ENCODE measurements at regions not wholly inside any gene's neighbourhood (a gene's known extent, or its start where the extent isn't known, plus 50 kb on each side); places are given as distances from the start of the nearest gene placed in this dataset.

- Histone ChIP-seq H4K20me1 (ENCODE audit: low read depth, low read length) (no peaks in the 10 kb centered on the region), H3K4me3 (ENCODE audit: insufficient read depth, low read length, poor library complexity, severe bottlenecking) (no peak overlapping the region), H3K79me2 (ENCODE audit: insufficient read depth, low read length) (no peaks in the 10 kb centered on the region), H3F3A (ENCODE audit: insufficient read depth) (no peaks in the 10 kb centered on the region), H3K4me2 (ENCODE audit: low read depth, low read length, poor library complexity, severe bottlenecking) (no peak overlapping the region), H3K9me3 (ENCODE audit: insufficient read depth, low read length) (no peaks in the 10 kb centered on the region), H3K27ac (ENCODE audit: low read depth, low read length) (no peak overlapping the region), H3K9me2 (replicated peaks; ENCODE audit: insufficient read depth, low read length) (no peaks in the 10 kb centered on the region), H3K36me3 (ENCODE audit: low read length) (no peaks in the 10 kb centered on the region), H2AFZ (ENCODE audit: low read depth, low read length, severe bottlenecking) (no peak overlapping the region), H3K27me3 (ENCODE audit: low read length) (no peaks in the 10 kb centered on the region), H3K9ac (ENCODE audit: low read length) (no peak overlapping the region)
- TF ChIP-seq EZH2phosphoT487 (conservative IDR thresholded peaks at IDR 0.05; ENCODE audit: low read length) (no peak), CTCF (IDR thresholded peaks at IDR 0.05; ENCODE audit: insufficient read depth, low read length, poor library complexity, severe bottlenecking) (no peak)
Measured at GRCh38 chr10:8146650-8147049, 92.2 kb downstream of the GATA3 start.

- H2AFZ ChIP-seq (ENCODE audit: low read depth, low read length, severe bottlenecking), result no peak overlapping the region
- no peaks in the 10 kb centered on the region for H3K9me2 ChIP-seq (replicated peaks; ENCODE audit: insufficient read depth, low read length)
- H3K79me2 ChIP-seq (ENCODE audit: insufficient read depth, low read length), result no peaks in the 10 kb centered on the region
- no peaks in the 10 kb centered on the region for H3F3A ChIP-seq (ENCODE audit: insufficient read depth)
- H3K4me2 ChIP-seq (ENCODE audit: low read depth, low read length, poor library complexity, severe bottlenecking), result no peak overlapping the region
- no peak overlapping the region for H3K9ac ChIP-seq (ENCODE audit: low read length)
- H3K27me3 ChIP-seq (ENCODE audit: low read length), result no peaks in the 10 kb centered on the region
- TF ChIP-seq EZH2phosphoT487 (conservative IDR thresholded peaks at IDR 0.05; ENCODE audit: low read length) (no peak), CTCF (IDR thresholded peaks at IDR 0.05; ENCODE audit: insufficient read depth, low read length, poor library complexity, severe bottlenecking) (no peak)
- no peak overlapping the region for H3K4me3 ChIP-seq (ENCODE audit: insufficient read depth, low read length, poor library complexity, severe bottlenecking)
- no peaks in the 10 kb centered on the region for H3K9me3 ChIP-seq (ENCODE audit: insufficient read depth, low read length)
- H4K20me1 ChIP-seq (ENCODE audit: low read depth, low read length), result no peaks in the 10 kb centered on the region
- H3K36me3 ChIP-seq (ENCODE audit: low read length), result no peaks in the 10 kb centered on the region
- no peak overlapping the region for H3K27ac ChIP-seq (ENCODE audit: low read depth, low read length)
Measured at GRCh38 chr10:8149991-8150390, 95.5 kb downstream of the GATA3 start.

- no peaks in the 10 kb centered on the region for H3F3A ChIP-seq (ENCODE audit: insufficient read depth)
- H3K4me3 ChIP-seq (ENCODE audit: insufficient read depth, low read length, poor library complexity, severe bottlenecking), result no peak overlapping the region
- H3K9me2 ChIP-seq (replicated peaks; ENCODE audit: insufficient read depth, low read length), result no peaks in the 10 kb centered on the region
- no peaks in the 10 kb centered on the region for H3K79me2 ChIP-seq (ENCODE audit: insufficient read depth, low read length)
- H3K27ac ChIP-seq (ENCODE audit: low read depth, low read length), result no peak overlapping the region
- TF ChIP-seq EZH2phosphoT487 (conservative IDR thresholded peaks at IDR 0.05; ENCODE audit: low read length) (no peak), CTCF (IDR thresholded peaks at IDR 0.05; ENCODE audit: insufficient read depth, low read length, poor library complexity, severe bottlenecking) (no peak)
- H3K9ac ChIP-seq (ENCODE audit: low read length), result no peak overlapping the region
- no peak overlapping the region for H3K4me2 ChIP-seq (ENCODE audit: low read depth, low read length, poor library complexity, severe bottlenecking)
- H4K20me1 ChIP-seq (ENCODE audit: low read depth, low read length), result no peaks in the 10 kb centered on the region
- H3K27me3 ChIP-seq (ENCODE audit: low read length), result no peaks in the 10 kb centered on the region
- H3K36me3 ChIP-seq (ENCODE audit: low read length), result no peaks in the 10 kb centered on the region
- no peaks in the 10 kb centered on the region for H3K9me3 ChIP-seq (ENCODE audit: insufficient read depth, low read length)
- no peak overlapping the region for H2AFZ ChIP-seq (ENCODE audit: low read depth, low read length, severe bottlenecking)
Measured at GRCh38 chr10:8150401-8150905, 96.0 kb downstream of the GATA3 start.
